ENCODE measurements at regions not wholly inside any gene's neighbourhood (a gene's known extent, or its start where the extent isn't known, plus 50 kb on each side); places are given as distances from the start of the nearest gene placed in this dataset.

GRCh38 chr17:54046570-54046969, 223.8 kb downstream of the KIF2B start:
- TF ChIP-seq CTCF (conservative IDR thresholded peaks at IDR 0.05; ENCODE audit: low read depth, low read length) (no peak), SMC3 (IDR thresholded peaks at IDR 0.05; ENCODE audit: low read depth, low read length) (no peak), MXI1 (IDR thresholded peaks at IDR 0.05; ENCODE audit: borderline replicate concordance, low read depth, low read length) (no peak), USF2 (IDR thresholded peaks at IDR 0.05; ENCODE audit: low read depth, low read length) (no peak), MAFK (IDR thresholded peaks at IDR 0.05; ENCODE audit: low read depth, low read length) (peak; percentile 59), POLR2A (IDR thresholded peaks at IDR 0.05; ENCODE audit: low read depth, low read length) (no peak), CHD1 (IDR thresholded peaks at IDR 0.05; ENCODE audit: low read depth, low read length) (no peak), RCOR1 (IDR thresholded peaks at IDR 0.05; ENCODE audit: insufficient replicate concordance, low read length) (no peak), RAD21 (IDR thresholded peaks at IDR 0.05; ENCODE audit: low read length) (no peak), FOS (IDR thresholded peaks at IDR 0.05; ENCODE audit: low read depth, low read length) (no peak), MAZ (IDR thresholded peaks at IDR 0.05; ENCODE audit: borderline replicate concordance, low read depth, low read length) (no peak), CEBPB (IDR thresholded peaks at IDR 0.05; ENCODE audit: low read depth, low read length) (no peak), ELK1 (IDR thresholded peaks at IDR 0.05; ENCODE audit: borderline replicate concordance, low read depth, low read length) (no peak)

All from IMR-90 (cell line).